22Rv1 (cell line): ENCODE measurements at regions not wholly inside any gene's neighbourhood (a gene's known extent, or its start where the extent isn't known, plus 50 kb on each side); places are given as distances from the start of the nearest gene placed in this dataset.

Experiments used
- ZFX ChIP-seq: fragments of 450-650 bp; IDR thresholded peaks from 2 replicates; pipeline ENCODE4 v1.6.1; 2017; ENCODE audit warnings: antibody characterized with exemption, borderline replicate concordance
- TF ChIP-seq, protein P1 (sequence below): fragments of 450-650 bp; IDR thresholded peaks from 2 replicates; pipeline ENCODE4 v1.5.1; 2017; ENCODE audit warnings: mild to moderate bottlenecking

DNA sequence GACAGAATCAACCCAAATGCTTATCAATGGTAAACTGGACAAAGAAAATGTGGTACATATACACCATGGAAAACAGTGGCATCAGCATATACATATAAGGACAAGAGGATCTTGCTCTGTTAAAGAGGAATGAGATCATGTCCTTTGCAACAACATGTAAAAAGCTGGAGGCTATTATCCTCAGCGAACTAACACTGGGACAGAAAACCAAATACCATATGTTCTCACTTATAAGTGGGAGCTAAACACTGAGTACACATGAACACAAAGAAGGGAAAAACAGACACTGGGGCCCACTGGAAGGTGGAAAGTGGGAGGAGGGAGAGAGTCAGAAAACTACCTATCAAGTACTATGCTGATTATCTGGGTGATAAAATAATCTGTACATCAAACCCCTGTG is 447.3 kb upstream of the MAF start:
- TF ChIP-seq, protein P1, sequence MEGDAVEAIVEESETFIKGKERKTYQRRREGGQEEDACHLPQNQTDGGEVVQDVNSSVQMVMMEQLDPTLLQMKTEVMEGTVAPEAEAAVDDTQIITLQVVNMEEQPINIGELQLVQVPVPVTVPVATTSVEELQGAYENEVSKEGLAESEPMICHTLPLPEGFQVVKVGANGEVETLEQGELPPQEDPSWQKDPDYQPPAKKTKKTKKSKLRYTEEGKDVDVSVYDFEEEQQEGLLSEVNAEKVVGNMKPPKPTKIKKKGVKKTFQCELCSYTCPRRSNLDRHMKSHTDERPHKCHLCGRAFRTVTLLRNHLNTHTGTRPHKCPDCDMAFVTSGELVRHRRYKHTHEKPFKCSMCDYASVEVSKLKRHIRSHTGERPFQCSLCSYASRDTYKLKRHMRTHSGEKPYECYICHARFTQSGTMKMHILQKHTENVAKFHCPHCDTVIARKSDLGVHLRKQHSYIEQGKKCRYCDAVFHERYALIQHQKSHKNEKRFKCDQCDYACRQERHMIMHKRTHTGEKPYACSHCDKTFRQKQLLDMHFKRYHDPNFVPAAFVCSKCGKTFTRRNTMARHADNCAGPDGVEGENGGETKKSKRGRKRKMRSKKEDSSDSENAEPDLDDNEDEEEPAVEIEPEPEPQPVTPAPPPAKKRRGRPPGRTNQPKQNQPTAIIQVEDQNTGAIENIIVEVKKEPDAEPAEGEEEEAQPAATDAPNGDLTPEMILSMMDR: no peak
- TF ChIP-seq ZFX: no peak
